Spleen (tissue), 11 donors: ENCODE measurements at regions not wholly inside any gene's neighbourhood (a gene's known extent, or its start where the extent isn't known, plus 50 kb on each side); places are given as distances from the start of the nearest gene placed in this dataset.

Source experiments
- DNase-seq: peaks from one replicate; pipeline ENCODE4 v3.0.0-alpha.2; 2020
- H3K27ac ChIP-seq, 8 donors: fragments of 200-600 bp; sonication (generic) in 7 of 8; 1 replicate in 4 of 8; 2 replicates in 4 of 8; pipeline versions ENCODE4 v1.5.0 to v1.8.0; 2016 to 2021; ENCODE audit warnings: inconsistent platforms in 4 of 8, mild to moderate bottlenecking in 4 of 8, moderate library complexity in 1 of 8
- H3K27me3 ChIP-seq, 7 donors: fragments of 200-600 bp; sonication (generic) in 6 of 7; replicated peaks in 1 of 7; 1 replicate in 4 of 7; 2 replicates in 3 of 7; pipeline versions ENCODE4 v1.5.0 to v1.8.0; 2016 to 2021; ENCODE audit warnings: inconsistent platforms in 3 of 7, mild to moderate bottlenecking in 1 of 7
- H3K36me3 ChIP-seq, 6 donors: fragments of 200-600 bp; sonication (generic) in 5 of 6; 1 replicate in 4 of 6; 2 replicates in 2 of 6; pipeline versions ENCODE4 v1.5.0 to v1.8.0; 2016 to 2021; ENCODE audit warnings: inconsistent platforms in 2 of 6
- H3K4me1 ChIP-seq, 6 donors: fragments of 200-600 bp; sonication (generic) in 5 of 6; 1 replicate in 3 of 6; 2 replicates in 3 of 6; pipeline versions ENCODE4 v1.5.0 to v1.8.0; 2016 to 2021; ENCODE audit warnings: inconsistent platforms in 3 of 6
- H3K4me3 ChIP-seq, 8 donors: fragments of 200-600 bp; sonication (generic) in 7 of 8; 1 replicate in 4 of 8; 2 replicates in 4 of 8; pipeline versions ENCODE4 v1.5.0 to v1.8.0; 2016 to 2021; ENCODE audit warnings: inconsistent platforms in 4 of 8, mild to moderate bottlenecking in 4 of 8, moderate library complexity in 2 of 8
- H3K9me3 ChIP-seq, 8 donors: fragments of 200-600 bp; sonication (generic) in 7 of 8; 1 replicate in 4 of 8; 2 replicates in 4 of 8; pipeline versions ENCODE4 v1.5.0 to v1.8.0; 2016 to 2021; ENCODE audit warnings: inconsistent platforms in 4 of 8
- CTCF ChIP-seq, 11 experiments: fragments of 200-600 bp in 7 of 11; fragments of 450-650 bp in 4 of 11; sonication (generic) in 4 of 11; IDR thresholded peaks in 8 of 11; conservative IDR thresholded peaks in 3 of 11; 1 replicate in 7 of 11; 2 replicates in 4 of 11; pipeline versions ENCODE4 v1.4.0 to v1.8.0; 2016 to 2021; ENCODE audit warnings: antibody characterized with exemption in 11 of 11, inconsistent platforms in 4 of 11, mild to moderate bottlenecking in 1 of 11
- POLR2A ChIP-seq, 3 donors: fragments of 450-650 bp; IDR thresholded peaks; one replicate each; pipeline ENCODE4 v1.5.1; 2017; ENCODE audit warnings: antibody characterized with exemption in 3 of 3, mild to moderate bottlenecking in 1 of 3
- POLR2AphosphoS5 ChIP-seq, 3 donors: sonication (generic); formaldehyde crosslinking; IDR thresholded peaks; one replicate each; pipeline ENCODE4 v1.5.1; 2017; ENCODE audit warnings: antibody characterized with exemption in 3 of 3
- WGBS, 5 donors: extraction: QIAGEN DNeasy Blood & Tissue Kit in 3 of 5; methylation state at CpG; one replicate each; pipeline versions ENCODE4 v1.1.5 to v1.1.7; 2013 to 2018; 5-methylcytosine and 5-hydroxymethylcytosine counted together
- intact Hi-C: fragments of 100-400 bp; cut with DNase I; formaldehyde crosslinking; loops from one replicate; pipeline ENCODE4 v1.15.0; 2023; ENCODE audit warnings: low total_unique reads
- donor health status: healthy with polysubstance abuse.
- donor health status: DM: no; HTN: no; CAD: no; lungs with moderate emphysema.
- donor health status: DM: no; HTN: no; CAD: no.
- donor health status: Bipolar disorder and iron deficiency.
- donor health status: healthy.
- donor health status: DM: no; HTN: no; CAD: no.
- donor health status: DM: yes; HTN: yes; CAD: no.

GRCh38 chr1:73783352-73783751 lies 414.6 kb downstream of the LRRIQ3 start:
- Histone ChIP-seq H3K36me3 (no peaks in the 10 kb centered on the region), H3K27ac (no peak overlapping the region), H3K4me1 (no peaks in the 10 kb centered on the region), H3K4me3 (no peak overlapping the region), H3K9me3 (no peaks in the 10 kb centered on the region), H3K27me3 (no peaks in the 10 kb centered on the region)
- no peak for DNase-seq
- TF ChIP-seq CTCF (IDR thresholded peaks at IDR 0.05 in 8 of 11, conservative IDR thresholded peaks at IDR 0.05 in 3 of 11) = no peak
- no peak for TF ChIP-seq POLR2A (IDR thresholded peaks at IDR 0.05)
- TF ChIP-seq POLR2AphosphoS5 (IDR thresholded peaks at IDR 0.05) = no peak
- intact Hi-C loops = no loop called here
- WGBS, 5 donors = 47 to 55% (median 47%) methylated on average over 6 of the region's 6 CpGs

DNA sequence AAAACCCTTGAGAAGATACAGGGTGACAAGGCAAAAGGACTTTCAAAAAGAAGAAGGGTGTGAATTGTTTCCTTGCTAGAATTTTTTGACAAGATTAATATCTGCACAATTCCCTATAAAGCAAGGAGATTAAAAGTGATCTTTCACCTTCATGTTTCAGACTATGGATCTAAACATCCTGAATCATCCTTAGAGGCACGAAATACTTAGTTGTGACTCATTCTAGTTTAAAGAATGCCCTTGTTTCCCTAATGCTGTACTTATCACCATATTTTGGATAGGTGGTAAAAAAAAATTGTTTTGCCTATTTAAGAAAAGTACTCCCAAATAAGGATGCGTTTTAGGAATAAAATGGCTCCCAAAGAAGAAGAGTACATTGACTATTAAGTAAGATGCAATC lies 415.1 kb downstream of the LRRIQ3 start:
- WGBS, 5 donors = 61 to 76% (median 67%) methylated on average over 2 of the region's 2 CpGs
- TF ChIP-seq CTCF (IDR thresholded peaks at IDR 0.05 in 8 of 11, conservative IDR thresholded peaks at IDR 0.05 in 3 of 11) (no peak), POLR2AphosphoS5 (IDR thresholded peaks at IDR 0.05) (no peak), POLR2A (IDR thresholded peaks at IDR 0.05) (no peak)

GRCh38 chr1:73781251-73781650 lies 416.7 kb downstream of the LRRIQ3 start:
- no peaks in the 10 kb centered on the region for H3K4me1 ChIP-seq
- intact Hi-C loops = no loop called here
- TF ChIP-seq POLR2A (IDR thresholded peaks at IDR 0.05) (no peak), CTCF (IDR thresholded peaks at IDR 0.05 in 8 of 11, conservative IDR thresholded peaks at IDR 0.05 in 3 of 11) (no peak), POLR2AphosphoS5 (IDR thresholded peaks at IDR 0.05) (no peak)
- DNase-seq = no peak
- no peak overlapping the region for H3K4me3 ChIP-seq
- no peaks in the 10 kb centered on the region for H3K9me3 ChIP-seq
- no peaks in the 10 kb centered on the region for H3K27me3 ChIP-seq
- no peak overlapping the region for H3K27ac ChIP-seq
- 83 to 93% (median 87%) methylated on average over 2 of the region's 2 CpGs for WGBS, 5 donors
- H3K36me3 ChIP-seq = no peaks in the 10 kb centered on the region

More for the DNA sequence above, 415.1 kb downstream of the LRRIQ3 start:
- Histone ChIP-seq H3K4me3 (no peak overlapping the region), H3K9me3 (no peaks in the 10 kb centered on the region), H3K4me1 (no peaks in the 10 kb centered on the region), H3K27me3 (no peaks in the 10 kb centered on the region), H3K36me3 (no peaks in the 10 kb centered on the region), H3K27ac (no peak overlapping the region)
- intact Hi-C loops = no loop called here
- DNase-seq = no peak

GRCh38 chr1:73778471-73778870 lies 419.5 kb downstream of the LRRIQ3 start:
- 62 to 81% (median 65%) methylated on average over 3 of the region's 3 CpGs for WGBS, 5 donors
- H3K27ac ChIP-seq = no peak overlapping the region
- H3K27me3 ChIP-seq = no peaks in the 10 kb centered on the region
- intact Hi-C loops = no loop called here
- DNase-seq = no peak
- TF ChIP-seq POLR2AphosphoS5 (IDR thresholded peaks at IDR 0.05) = no peak
- no peak for TF ChIP-seq CTCF (IDR thresholded peaks at IDR 0.05 in 8 of 11, conservative IDR thresholded peaks at IDR 0.05 in 3 of 11)
- no peak for TF ChIP-seq POLR2A (IDR thresholded peaks at IDR 0.05)
- H3K4me1 ChIP-seq = no peaks in the 10 kb centered on the region
- no peak overlapping the region for H3K4me3 ChIP-seq
- no peaks in the 10 kb centered on the region for H3K36me3 ChIP-seq
- H3K9me3 ChIP-seq = no peaks in the 10 kb centered on the region
